CD14-positive monocyte (primary cell): ENCODE measurements at regions not wholly inside any gene's neighbourhood (a gene's known extent, or its start where the extent isn't known, plus 50 kb on each side); places are given as distances from the start of the nearest gene placed in this dataset.

ENCODE experiments used
- DNase-seq, 3 donors: peaks; one replicate each; pipeline ENCODE4 v3.0.0-alpha.2; 2011 to 2022
- H2AFZ ChIP-seq: 2 replicates; pipeline ENCODE4 v1.6.0; 2012; ENCODE audit warnings: mild to moderate bottlenecking, low read depth, low read length, inconsistent platforms; ENCODE audit not compliant: insufficient read depth, poor library complexity, severe bottlenecking
- H3K27ac ChIP-seq, 2 donors: 1 replicate in 1 of 2; 2 replicates in 1 of 2; pipeline ENCODE4 v1.5.1; 2012 to 2013; ENCODE audit warnings: low read length in 2 of 2, control low read depth in 1 of 2, inconsistent platforms in 1 of 2, low read depth in 1 of 2, mild to moderate bottlenecking in 1 of 2
- H3K27me3 ChIP-seq, 2 donors: one replicate each; pipeline versions ENCODE4 v1.6.0 to v1.6.1; 2011 to 2013; ENCODE audit warnings: low read length in 2 of 2; ENCODE audit not compliant: control insufficient read depth in 2 of 2, insufficient read depth in 2 of 2
- H3K36me3 ChIP-seq, 2 donors: replicated peaks in 1 of 2; 1 replicate in 1 of 2; 2 replicates in 1 of 2; pipeline versions ENCODE4 v1.5.1 to v1.6.1; 2012 to 2013; ENCODE audit warnings: low read length in 2 of 2, control low read depth in 1 of 2, inconsistent platforms in 1 of 2, mild to moderate bottlenecking in 1 of 2; ENCODE audit not compliant: insufficient read depth in 2 of 2, control insufficient read depth in 1 of 2
- H3K4me1 ChIP-seq, 2 donors: 1 replicate in 1 of 2; 2 replicates in 1 of 2; pipeline versions ENCODE4 v1.5.1 to v1.6.1; 2012 to 2013; ENCODE audit warnings: low read length in 2 of 2, control low read depth in 1 of 2, inconsistent platforms in 1 of 2, mild to moderate bottlenecking in 1 of 2, moderate library complexity in 1 of 2; ENCODE audit not compliant: insufficient read depth in 2 of 2, control insufficient read depth in 1 of 2
- H3K4me2 ChIP-seq: replicated peaks from 2 replicates; pipeline ENCODE3; 2012; ENCODE audit warnings: low read length, moderate library complexity, mild to moderate bottlenecking; ENCODE audit not compliant: poor library complexity, severe bottlenecking; ENCODE audit errors: extremely low read depth
- H3K4me3 ChIP-seq, 3 experiments: fragments of 200-600 bp in 1 of 3; sonication (generic) in 1 of 3; replicated peaks in 1 of 3; 1 replicate in 2 of 3; 2 replicates in 1 of 3; pipeline ENCODE4 v1.5.1; 2011 to 2013; ENCODE audit warnings: low read length in 3 of 3, mild to moderate bottlenecking in 3 of 3, control low read depth in 2 of 3, low read depth in 2 of 3, inconsistent platforms in 1 of 3, moderate library complexity in 1 of 3
- H3K79me2 ChIP-seq: 2 replicates; pipeline ENCODE4 v1.6.0; 2012; ENCODE audit warnings: mild to moderate bottlenecking, control low read depth, inconsistent platforms, low read length, moderate library complexity; ENCODE audit not compliant: insufficient read depth
- H3K9ac ChIP-seq: 2 replicates; pipeline ENCODE4 v1.6.0; 2017; ENCODE audit warnings: low read length, mild to moderate bottlenecking; ENCODE audit not compliant: insufficient read depth, poor library complexity, severe bottlenecking
- H3K9me3 ChIP-seq, 2 donors: replicated peaks in 1 of 2; 1 replicate in 1 of 2; 2 replicates in 1 of 2; pipeline versions ENCODE4 v1.5.1 to v1.6.1; 2012 to 2013; ENCODE audit warnings: low read length in 2 of 2, control low read depth in 1 of 2; ENCODE audit not compliant: control insufficient read depth in 1 of 2, insufficient read depth in 1 of 2
- H4K20me1 ChIP-seq: 2 replicates; pipeline ENCODE4 v1.6.0; 2012; ENCODE audit warnings: mild to moderate bottlenecking, low read length, control low read depth, moderate library complexity; ENCODE audit not compliant: insufficient read depth
- H3K27ac Mint-ChIP-seq, 7 donors: one replicate each; pipeline ENCODE4 v1.8.0; 2020; ENCODE audit warnings: mild to moderate bottlenecking in 7 of 7, mixed read lengths in 7 of 7, moderate library complexity in 6 of 7, inconsistent platforms in 2 of 7
- H3K27me3 Mint-ChIP-seq, 3 donors: one replicate each; pipeline ENCODE4 v1.8.0; 2021 to 2022; ENCODE audit warnings: low read depth in 3 of 3, mild to moderate bottlenecking in 3 of 3, mixed read lengths in 3 of 3, moderate library complexity in 3 of 3, inconsistent platforms in 1 of 3
- H3K36me3 Mint-ChIP-seq, 2 donors: one replicate each; pipeline ENCODE4 v1.8.0; 2020; ENCODE audit warnings: mixed read lengths in 2 of 2, inconsistent platforms in 1 of 2, mild to moderate bottlenecking in 1 of 2
- H3K4me1 Mint-ChIP-seq: one replicate; pipeline ENCODE4 v1.8.0; 2020; ENCODE audit warnings: mild to moderate bottlenecking, mixed read lengths
- H3K4me3 Mint-ChIP-seq, 2 donors: one replicate each; pipeline ENCODE4 v1.8.0; 2020; ENCODE audit warnings: mild to moderate bottlenecking in 2 of 2, mixed read lengths in 2 of 2, moderate library complexity in 1 of 2
- H3K9me3 Mint-ChIP-seq, 7 donors: one replicate each; pipeline ENCODE4 v1.8.0; 2020 to 2022; ENCODE audit warnings: mixed read lengths in 7 of 7, mild to moderate bottlenecking in 6 of 7, moderate library complexity in 6 of 7, inconsistent platforms in 2 of 7
- CTCF ChIP-seq: fragments of 200-600 bp; IDR thresholded peaks from one replicate; pipeline ENCODE4 v1.8.0; 2022; ENCODE audit warnings: antibody characterized with exemption, mild to moderate bottlenecking
- WGBS: methylation state at CpG from one replicate; pipeline ENCODE4 v1.1.5; 2013; ENCODE audit warnings: missing lambda C conversion rate; ENCODE audit not compliant: insufficient coverage; 5-methylcytosine and 5-hydroxymethylcytosine counted together
- intact Hi-C, 2 donors: fragments of 100-400 bp; cut with micrococcal nuclease; formaldehyde crosslinking; loops; one replicate each; pipeline versions ENCODE4 v1.15.0 to v1.15.1; 2023

- intact Hi-C loops = no loop called here
- DNase-seq = peak in 1 of 3 donors; percentile 32
- H3K27ac Mint-ChIP-seq = peak overlapping the region in 1 of 7 donors; percentile 33
Measured at GRCh38 chr4:71275570-71275969, 63.2 kb upstream of the SLC4A4 start.

GRCh38 chr4:71277353-71277752 lies 61.5 kb upstream of the SLC4A4 start:
- Histone ChIP-seq H3K9me3 (no peaks in the 10 kb centered on the region), H3K4me2 (no peak overlapping the region), H3K36me3 (no peaks in the 10 kb centered on the region), H2AFZ (no peak overlapping the region), H4K20me1 (no peaks in the 10 kb centered on the region), H3K4me1 (peaks cover 18 to 21% of the 10 kb centered on the region in 2 donors), H3K27me3 (peaks cover 28 to 38% of the 10 kb centered on the region in 2 donors), H3K9ac (no peak overlapping the region), H3K27ac (no peak overlapping the region), H3K4me3 (no peak overlapping the region), H3K79me2 (no peaks in the 10 kb centered on the region)
- Mint-ChIP-seq H3K27me3 (peaks cover 33 to 45% (median 43%) of the 10 kb centered on the region in 3 donors), H3K27ac (no peak overlapping the region), H3K9me3 (peaks cover 0 to 5% (median 4%) of the 10 kb centered on the region in 7 donors), H3K36me3 (peaks cover 0 to 4% of the 10 kb centered on the region in 2 donors), H3K4me1 (peaks cover 29% of the 10 kb centered on the region), H3K4me3 (peak overlapping the region in 1 of 2 donors; percentile 21)
- intact Hi-C loops = no loop called here
- DNase-seq = no peak
- no CpG with 5 or more reads among the region's 1 CpG for WGBS
- TF ChIP-seq CTCF = no peak

More at GRCh38 chr4:71275570-71275969, 63.2 kb upstream of the SLC4A4 start:
- Mint-ChIP-seq H3K9me3 (peaks cover 0 to 5% (median 4%) of the 10 kb centered on the region in 7 donors), H3K36me3 (peaks cover 0 to 4% of the 10 kb centered on the region in 2 donors), H3K4me3 (peak overlapping the region in 1 of 2 donors; percentile 53), H3K4me1 (peaks cover 31% of the 10 kb centered on the region), H3K27me3 (peaks cover 34 to 56% (median 54%) of the 10 kb centered on the region in 3 donors)
- 0% methylated on average over 2 of the region's 4 CpGs for WGBS
- H3K4me3 ChIP-seq = peak overlapping the region in 1 of 3 experiments; percentile 28
- H2AFZ ChIP-seq = peak overlapping the region; percentile 20
- no peak overlapping the region for H3K9ac ChIP-seq
- H4K20me1 ChIP-seq = no peaks in the 10 kb centered on the region
- H3K9me3 ChIP-seq = no peaks in the 10 kb centered on the region
- H3K4me1 ChIP-seq = peaks cover 18 to 21% of the 10 kb centered on the region in 2 donors
- H3K79me2 ChIP-seq = no peaks in the 10 kb centered on the region
- peak overlapping the region; percentile 45 for H3K4me2 ChIP-seq
- no peak overlapping the region for H3K27ac ChIP-seq
- H3K27me3 ChIP-seq = peaks cover 43 to 51% of the 10 kb centered on the region in 2 donors
- no peak for TF ChIP-seq CTCF
- no peaks in the 10 kb centered on the region for H3K36me3 ChIP-seq
